ENCODE measurements at regions not wholly inside any gene's neighbourhood (a gene's known extent, or its start where the extent isn't known, plus 50 kb on each side); places are given as distances from the start of the nearest gene placed in this dataset.

- no peak for DNase-seq (ENCODE audit: low spot score)
- TF ChIP-seq CTCF (IDR thresholded peaks at IDR 0.05; ENCODE audit: extremely low read depth, missing control alignments): no peak
Measured at GRCh38 chr19:30638889-30639288, 266.7 kb downstream of the ZNF536 start.

- no peak for DNase-seq (ENCODE audit: low spot score)
- no peak for TF ChIP-seq CTCF (IDR thresholded peaks at IDR 0.05; ENCODE audit: extremely low read depth, missing control alignments)
Measured at GRCh38 chr19:30637926-30638325, 265.7 kb downstream of the ZNF536 start.

- no peak for TF ChIP-seq CTCF (IDR thresholded peaks at IDR 0.05; ENCODE audit: extremely low read depth, missing control alignments)
- no peak for DNase-seq (ENCODE audit: low spot score)
Measured at GRCh38 chr19:30634996-30635975, 263.1 kb downstream of the ZNF536 start.

- no peak for TF ChIP-seq CTCF (IDR thresholded peaks at IDR 0.05; ENCODE audit: extremely low read depth, missing control alignments)
- no peak for DNase-seq (ENCODE audit: low spot score)
Measured at GRCh38 chr19:30634131-30634830, 262.1 kb downstream of the ZNF536 start.

- no peak for DNase-seq (ENCODE audit: low spot score)
- TF ChIP-seq CTCF (IDR thresholded peaks at IDR 0.05; ENCODE audit: extremely low read depth, missing control alignments): no peak
Measured at GRCh38 chr19:30631033-30631370, 258.8 kb downstream of the ZNF536 start.

- TF ChIP-seq CTCF (IDR thresholded peaks at IDR 0.05; ENCODE audit: extremely low read depth, missing control alignments): no peak
- no peak for DNase-seq (ENCODE audit: low spot score)
Measured at GRCh38 chr19:30630289-30631032, 258.3 kb downstream of the ZNF536 start.
